GM21390 (cell line): ENCODE measurements at regions not wholly inside any gene's neighbourhood (a gene's known extent, or its start where the extent isn't known, plus 50 kb on each side); places are given as distances from the start of the nearest gene placed in this dataset.
A peak's percentile ranks its signal among the peaks of the same experiment; 100 is the strongest.
"Not testable (repeated sequence)": the region's sequence is repeated elsewhere in the genome, so short reads cannot be mapped to it uniquely, and the experiment has no call there.

ENCODE experiments used
- ATAC-seq: cut with Tn5 transposase; IDR thresholded peaks from one replicate; pipeline ENCODE4 v1.9.1; 2021; ENCODE audit not compliant: unreplicated experiment

DNA sequence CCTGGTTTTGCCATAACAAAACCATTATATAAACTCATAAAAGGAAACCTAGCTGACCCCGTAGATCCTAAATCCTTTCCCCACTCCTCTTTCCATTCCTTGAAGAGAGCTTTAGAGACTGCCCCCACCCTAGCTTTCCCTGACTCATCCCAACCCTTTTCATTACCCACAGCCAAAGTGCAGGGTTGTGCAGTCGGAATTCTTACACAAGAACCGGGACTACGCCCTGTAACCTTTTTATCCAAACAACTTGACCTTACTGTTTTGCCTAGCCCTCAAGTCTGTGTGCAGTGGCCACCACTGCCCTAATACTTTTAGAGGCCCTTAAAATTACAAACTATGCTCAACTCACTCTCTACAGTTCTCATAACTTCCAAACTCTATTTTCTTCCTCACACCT lies 116.0 kb upstream of the PTPN13 start:
- ATAC-seq: not testable (repeated sequence)

DNA sequence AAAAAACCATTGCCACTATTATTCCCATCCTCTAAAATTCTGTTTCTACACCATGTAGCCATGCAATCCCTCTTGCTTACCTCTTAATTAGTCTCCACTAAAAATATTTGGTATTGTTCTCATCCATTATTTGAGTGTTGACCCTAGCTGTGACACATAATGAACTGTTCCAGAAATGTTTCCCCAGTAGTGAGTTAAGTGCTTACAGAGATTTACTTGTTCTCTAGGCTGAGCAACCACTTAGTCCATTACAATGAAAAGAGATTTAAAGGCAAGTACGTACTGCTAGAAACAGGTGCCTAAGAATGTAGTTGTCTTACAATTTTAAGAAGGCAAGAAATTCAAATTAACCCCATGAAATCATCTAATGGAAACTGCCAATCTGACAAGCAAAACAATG lies 112.7 kb upstream of the PTPN13 start:
- no peak for ATAC-seq

DNA sequence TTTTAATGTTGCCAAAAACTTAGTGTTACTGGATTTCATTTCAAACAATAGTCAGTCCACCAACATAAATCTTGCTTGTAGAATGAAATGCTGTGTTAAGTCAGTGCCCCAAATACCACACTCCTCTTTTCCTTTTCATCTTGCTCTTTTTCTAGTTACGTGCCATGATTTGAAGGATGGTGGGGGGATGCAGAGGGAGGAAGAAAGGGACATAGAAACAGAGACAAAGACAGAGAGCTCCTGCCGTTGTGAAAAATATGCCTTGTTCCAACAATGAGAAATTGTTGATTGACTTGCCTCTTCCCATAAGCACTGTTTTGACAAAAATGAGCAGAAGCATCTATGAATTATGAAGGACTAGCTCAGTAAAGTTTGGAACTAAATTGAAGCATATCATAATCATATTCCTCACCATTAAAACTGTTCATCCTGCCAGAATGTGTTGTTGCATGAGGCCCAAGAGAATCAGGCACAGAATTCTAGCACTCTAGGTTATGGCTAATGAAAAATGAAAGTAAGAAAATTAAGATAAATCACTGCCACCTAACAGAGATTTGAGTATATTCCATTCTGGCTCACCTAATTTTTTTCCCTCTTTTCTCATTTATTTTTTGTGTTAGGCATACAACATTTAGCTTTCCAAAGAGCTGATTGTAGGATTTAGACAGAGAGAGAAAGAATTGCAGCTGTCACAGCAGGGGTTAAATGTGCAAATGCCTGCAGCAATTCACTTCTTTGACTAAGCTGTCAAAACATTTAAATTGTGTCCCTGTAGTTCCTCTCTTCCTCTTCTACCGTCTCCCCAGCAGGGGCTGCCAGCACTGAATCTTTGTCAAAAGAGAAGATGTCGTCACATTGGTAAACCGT lies 111.6 kb upstream of the PTPN13 start:
- ATAC-seq: no peak

DNA sequence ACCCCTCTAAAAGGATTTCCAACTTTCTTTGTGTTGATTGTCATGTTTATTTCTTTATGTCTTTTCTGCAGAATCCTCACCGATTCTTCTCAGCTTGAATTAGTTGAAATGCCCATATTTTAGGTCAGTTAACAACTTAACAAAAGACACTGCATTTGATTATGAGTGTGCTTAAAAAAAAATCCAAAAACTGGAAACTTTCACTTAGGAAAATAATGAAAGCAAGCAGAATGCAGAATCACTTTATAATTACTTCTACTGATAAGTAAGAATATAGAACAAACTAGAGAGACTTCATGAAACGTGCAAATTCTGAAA lies 111.0 kb upstream of the PTPN13 start:
- ATAC-seq: no peak

DNA sequence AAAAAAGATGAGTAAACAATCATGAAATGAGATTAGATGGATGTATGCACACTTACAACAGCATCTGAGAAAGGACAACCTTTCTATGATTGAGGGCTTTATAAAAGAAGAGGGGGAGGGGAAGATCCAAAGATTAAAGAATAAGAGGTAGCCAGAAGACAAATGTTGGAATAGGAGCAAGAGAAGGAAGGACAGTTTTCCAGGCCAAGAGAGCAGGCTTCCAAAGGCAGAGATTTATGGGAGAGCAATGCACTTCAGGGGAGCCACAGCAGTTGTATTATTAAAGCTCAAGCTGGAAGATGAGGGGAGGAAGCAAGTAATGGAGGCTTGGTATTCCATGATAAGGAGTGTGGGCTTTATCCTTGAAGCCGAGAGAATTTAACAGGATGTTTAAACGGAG lies 110.3 kb upstream of the PTPN13 start:
- no peak for ATAC-seq

DNA sequence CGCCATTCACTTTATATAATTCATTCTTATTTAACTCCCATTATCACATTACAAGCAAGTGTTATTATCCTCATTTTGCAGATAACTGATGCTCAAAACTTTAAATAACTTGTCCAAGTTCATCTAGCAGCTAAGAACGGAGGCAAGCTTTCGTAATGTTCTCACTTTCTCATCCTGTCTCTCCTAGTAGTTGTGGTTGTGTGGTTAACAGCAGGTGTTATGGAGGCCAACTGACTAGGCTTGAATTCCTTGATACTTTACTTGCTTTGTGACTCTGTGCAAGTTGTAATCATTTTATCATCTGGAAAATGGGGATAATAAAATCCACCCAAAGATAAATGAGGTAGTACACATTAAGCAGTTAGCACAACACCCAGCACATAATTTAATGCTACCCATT lies 109.9 kb upstream of the PTPN13 start:
- ATAC-seq: no peak

DNA sequence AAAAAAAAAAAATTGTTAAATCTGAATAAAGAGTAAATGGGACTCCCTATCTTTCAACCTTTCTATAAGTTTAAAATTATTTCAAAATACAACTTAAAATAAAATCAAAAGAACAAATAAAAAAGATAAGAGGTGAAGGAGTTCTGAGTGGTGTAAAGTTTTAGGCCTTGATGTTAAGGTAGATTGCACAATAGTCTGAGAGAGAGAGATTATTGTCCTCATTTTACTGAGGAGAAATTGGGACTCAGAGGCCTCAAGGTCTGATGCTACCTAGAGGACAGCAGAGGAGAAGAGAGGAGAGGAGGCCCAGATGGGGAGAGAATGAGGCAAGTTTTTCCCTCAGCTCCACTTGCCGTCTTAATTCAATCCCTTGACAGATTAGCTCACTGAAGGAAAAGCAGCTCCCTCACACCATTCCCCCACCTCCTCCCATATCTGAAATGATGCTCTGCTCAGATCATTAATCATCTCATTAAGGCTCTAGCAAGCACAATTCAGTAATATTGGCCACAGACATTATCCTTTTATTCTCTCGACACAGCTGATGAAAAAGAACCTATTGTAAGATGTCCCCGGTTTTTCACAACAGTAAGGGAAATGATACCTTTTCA lies 106.3 kb upstream of the PTPN13 start:
- ATAC-seq: no peak

DNA sequence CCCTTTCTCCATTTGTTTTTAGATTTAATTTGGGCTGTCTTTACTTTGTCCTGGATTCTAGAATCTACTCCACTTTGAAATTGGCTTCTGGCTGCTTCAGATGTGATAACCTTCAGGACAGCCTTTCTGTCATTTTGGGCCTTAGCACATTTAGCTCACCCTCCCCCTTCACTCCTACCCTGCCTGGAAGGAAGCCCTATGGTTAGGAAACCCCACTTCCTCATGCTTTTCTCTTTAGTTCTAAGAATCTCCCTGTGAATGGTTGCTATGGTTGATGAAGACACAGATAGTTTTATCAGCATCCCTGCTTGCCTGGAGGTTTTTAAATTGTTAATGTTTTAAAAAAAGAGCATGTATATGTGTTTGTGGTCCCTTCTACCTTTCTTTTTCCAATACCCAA lies 100.7 kb upstream of the PTPN13 start:
- ATAC-seq: no peak

DNA sequence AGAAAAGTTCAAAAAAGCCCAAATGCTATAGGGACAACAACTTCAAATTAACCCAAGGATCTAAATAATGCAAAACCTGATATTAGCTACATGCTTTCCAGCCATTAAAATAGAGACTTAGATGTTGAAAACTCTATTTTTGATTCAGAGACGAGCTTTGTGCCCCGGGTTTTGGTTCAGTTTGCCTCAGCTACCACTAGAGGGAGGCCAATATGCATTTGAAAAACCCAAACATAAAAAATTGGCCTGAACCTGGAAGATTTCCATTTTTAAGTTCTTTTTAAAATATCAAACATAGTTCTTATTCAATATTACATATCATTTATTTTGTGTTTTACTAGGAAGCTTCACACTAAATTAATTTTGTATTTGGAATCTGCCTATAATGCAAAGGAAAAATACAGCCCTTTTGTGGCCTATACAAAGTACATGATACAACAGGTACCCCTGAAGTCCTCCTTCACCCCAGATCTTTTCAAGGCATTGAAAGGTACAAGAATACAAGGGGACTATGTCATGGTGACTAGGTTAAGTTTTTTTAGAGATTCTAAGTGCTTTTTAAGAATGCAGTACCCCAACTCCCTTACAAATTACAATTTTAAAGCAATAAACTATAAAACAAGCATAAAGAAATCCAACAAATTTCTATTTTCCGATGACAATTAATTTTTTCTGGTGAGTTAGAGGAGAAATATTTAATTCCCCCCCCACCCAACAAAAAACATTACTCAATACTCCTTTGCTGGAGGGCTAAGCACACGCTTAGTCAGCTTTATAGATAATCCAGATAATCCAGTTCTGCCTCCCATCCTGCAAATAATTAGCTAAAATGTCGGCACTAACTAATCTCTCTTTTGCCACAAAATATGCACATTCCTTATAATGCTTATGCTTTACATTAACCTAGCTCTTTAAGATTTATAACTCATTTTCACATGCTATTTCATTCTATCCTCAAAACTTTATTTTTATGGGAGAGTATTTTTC lies 97.7 kb upstream of the PTPN13 start:
- ATAC-seq: no peak

DNA sequence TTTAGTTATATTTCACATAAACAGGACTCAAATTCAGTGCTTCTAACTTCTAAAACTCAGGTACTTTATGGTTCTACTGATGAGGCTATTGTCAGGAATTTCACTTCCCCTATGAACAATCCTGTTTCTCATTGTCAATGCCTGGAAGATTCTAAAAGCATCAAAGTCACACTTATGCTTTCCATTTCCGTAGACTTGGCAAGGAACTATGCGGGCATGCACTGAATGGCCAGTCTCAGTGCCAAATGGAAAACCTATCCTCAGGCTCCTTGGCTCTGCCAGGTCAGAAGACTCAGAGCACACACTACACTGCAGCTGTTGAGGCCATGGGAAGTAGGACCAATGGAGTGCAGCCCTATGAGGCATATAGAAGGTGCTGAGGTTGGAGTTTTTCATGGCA lies 97.0 kb upstream of the PTPN13 start:
- ATAC-seq: no peak

DNA sequence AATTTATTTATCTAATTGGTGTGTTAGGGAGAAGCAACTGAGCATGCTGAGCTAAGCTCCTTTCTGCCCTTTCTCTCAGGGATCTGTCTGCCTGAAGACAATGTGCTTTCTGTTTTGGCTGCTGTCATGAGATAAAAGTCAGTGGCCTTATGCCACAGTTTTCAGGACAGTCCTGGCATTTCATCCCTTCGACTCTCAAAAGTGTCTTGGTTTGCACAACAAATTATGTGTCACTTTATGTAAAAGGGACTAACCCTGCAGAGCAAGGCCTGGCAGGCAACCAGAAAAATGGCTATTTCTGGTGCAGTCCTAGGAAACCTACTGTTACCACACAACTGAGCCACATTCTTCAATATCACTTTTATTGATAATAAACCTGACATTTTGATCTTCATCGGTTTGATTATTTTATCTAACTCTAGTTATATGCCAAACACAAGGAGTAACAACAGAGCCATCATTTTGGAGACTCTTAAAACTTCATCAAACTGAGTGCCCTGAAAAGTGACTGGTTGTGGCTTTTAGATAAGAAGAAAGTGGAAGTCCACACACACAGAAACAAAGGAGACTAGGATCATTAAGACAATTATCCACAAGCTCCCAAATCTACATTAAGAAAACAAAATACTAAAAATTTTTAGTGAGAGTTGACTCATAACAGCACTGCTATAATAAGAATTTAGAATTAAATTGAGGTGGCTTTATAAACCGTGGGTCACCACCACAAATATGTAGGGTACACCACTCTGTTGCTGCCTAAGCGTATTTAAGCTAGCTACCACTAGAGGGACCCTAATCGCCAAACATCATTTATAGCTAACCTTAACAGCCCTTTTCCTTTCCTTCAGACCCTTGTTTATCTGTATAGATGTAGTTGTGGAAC lies 95.9 kb upstream of the PTPN13 start:
- ATAC-seq: peak; percentile 87

DNA sequence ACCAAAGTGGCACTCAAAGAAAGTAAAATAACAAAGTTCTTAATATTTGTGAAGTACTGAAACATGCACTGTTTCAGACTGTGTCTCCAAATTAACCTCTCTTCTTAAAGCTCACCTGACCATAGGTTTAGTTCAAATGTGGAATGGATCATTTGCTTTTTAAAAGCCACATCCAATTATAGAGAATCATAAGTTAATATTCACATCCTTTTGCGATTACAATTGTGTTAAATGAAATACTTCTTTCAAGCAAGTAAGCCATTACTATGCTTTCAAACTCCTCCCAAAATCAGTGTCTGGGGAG lies 95.3 kb upstream of the PTPN13 start:
- no peak for ATAC-seq

DNA sequence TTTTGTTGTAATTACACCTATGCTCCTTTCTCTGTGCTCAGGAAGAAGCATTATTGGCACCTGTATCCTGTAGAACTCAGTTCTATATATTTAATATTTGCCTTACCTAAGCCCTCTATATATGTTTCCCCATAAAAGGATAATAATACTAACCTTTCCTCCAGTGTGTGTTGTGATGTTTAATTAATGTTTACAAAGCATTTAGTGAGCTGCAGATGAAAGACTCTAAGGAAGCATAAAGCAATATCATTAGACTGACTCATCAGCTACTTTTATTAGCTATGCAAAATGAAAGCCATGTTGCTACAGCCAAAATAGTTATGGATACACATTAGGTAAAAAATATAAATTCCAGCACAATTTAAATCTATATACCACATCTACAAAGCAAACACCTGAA lies 93.6 kb upstream of the PTPN13 start:
- ATAC-seq: no peak

DNA sequence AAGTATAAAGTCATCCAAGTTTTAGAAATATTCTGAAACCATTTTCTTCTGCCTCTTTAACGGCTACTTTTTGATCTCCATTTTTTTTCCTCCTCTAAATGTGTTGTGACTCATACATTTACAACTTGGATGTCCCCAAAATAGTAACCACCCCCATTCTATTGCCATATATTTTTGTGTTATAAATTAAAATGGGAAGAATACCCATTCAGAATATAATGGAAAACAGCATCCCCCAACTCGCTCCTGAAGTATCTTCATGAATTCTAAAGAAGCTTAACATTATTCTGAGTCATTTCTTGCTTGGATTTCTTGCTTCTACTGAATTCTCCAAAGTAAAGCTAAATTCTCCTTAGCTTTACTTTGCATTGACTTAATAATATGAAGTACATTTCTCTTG lies 92.0 kb upstream of the PTPN13 start:
- no peak for ATAC-seq

DNA sequence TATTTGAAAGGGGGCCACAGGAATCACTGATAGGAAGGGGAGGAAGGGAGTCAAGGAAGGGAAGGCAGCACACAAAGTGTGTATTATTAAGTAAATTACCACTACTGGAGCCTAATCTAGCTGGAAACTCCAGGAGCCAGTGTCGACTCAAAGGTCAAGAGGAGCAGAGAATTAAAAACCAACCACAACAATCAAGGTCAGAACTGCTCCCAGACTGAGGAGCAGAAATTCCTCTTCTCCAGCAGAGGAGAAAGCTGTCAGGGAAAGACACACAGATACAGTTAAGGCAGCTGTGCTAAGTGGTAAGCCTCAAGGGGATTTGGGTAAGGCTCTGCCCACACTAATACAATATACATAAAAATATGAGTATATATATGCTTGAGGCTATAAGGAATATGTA lies 87.5 kb upstream of the PTPN13 start:
- ATAC-seq: no peak

DNA sequence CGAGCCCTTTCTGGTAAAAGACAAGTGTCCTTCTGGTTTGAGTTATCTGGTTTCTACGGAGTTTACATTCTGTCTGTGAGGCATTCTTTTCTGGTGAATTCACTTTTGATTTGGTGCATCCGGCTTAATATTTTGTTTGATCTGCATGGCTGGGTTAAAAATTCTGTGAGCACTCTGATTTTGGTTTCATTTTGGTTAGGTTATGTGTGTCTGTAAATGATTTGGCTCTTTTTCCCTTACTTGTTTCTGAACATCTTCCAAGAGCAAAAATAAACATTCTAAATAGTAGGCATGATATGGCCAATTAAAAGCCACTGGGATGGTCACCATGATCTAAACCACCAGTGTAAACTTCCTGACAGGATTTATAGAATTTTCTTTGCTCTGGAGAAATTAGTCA lies 85.7 kb upstream of the PTPN13 start:
- no peak for ATAC-seq

DNA sequence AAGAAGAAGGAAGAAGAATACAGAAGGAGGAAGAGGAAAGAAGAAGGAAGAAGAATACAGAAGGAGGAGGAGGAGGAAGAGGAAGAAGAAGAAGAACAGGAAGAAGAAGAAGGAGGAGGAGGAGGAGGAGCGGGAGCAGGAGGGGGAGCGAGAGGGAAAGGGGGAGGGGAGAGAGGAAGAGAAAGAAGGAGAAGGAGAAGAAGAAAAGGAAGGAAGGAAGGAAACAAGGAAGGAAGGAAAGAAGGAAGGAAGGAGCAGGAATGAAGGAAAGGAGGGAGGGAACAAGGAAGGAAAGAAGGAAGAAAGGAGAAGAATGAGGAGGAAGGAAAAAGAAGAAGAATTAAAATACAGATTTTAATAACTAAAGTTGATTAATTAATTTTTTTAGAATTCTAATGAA lies 82.5 kb upstream of the PTPN13 start:
- no peak for ATAC-seq

DNA sequence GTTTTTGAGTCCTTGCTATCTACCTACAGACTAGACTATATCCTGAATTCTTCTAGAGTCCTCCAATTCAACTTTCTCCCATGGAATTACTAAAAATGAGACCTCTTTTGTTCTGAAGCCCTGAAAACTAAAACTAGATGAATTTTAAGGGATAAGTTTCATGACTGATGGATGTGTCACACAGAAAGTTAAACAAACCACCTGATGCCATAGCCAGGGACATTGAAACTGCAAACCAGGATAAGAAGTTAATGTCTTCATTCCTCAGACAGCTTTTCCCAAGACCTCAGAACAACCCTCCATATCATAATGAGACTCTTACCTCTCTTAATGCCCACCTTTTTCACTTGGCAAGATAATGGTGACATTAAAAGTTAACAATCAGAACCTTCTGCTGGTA lies 81.5 kb upstream of the PTPN13 start:
- no peak for ATAC-seq

DNA sequence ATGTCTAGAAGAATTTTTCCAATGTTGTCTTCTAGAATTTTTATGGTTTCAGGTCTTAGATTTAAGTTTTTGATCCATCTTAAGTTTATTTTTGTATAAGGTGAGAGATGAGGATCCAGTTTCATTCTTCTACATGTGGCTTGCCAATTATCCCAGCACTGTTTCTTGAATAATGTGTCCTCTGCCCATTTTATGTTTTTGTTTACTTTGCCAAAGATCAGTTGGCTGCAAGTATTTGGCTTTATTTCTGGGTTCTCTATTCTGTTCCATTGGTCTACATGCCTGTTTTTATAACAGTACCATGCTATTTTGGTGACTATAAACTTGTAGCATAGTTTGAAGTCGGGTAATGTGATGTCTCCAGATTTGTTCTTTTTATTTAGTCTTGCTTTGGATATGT lies 78.2 kb upstream of the PTPN13 start:
- not testable (repeated sequence) for ATAC-seq

DNA sequence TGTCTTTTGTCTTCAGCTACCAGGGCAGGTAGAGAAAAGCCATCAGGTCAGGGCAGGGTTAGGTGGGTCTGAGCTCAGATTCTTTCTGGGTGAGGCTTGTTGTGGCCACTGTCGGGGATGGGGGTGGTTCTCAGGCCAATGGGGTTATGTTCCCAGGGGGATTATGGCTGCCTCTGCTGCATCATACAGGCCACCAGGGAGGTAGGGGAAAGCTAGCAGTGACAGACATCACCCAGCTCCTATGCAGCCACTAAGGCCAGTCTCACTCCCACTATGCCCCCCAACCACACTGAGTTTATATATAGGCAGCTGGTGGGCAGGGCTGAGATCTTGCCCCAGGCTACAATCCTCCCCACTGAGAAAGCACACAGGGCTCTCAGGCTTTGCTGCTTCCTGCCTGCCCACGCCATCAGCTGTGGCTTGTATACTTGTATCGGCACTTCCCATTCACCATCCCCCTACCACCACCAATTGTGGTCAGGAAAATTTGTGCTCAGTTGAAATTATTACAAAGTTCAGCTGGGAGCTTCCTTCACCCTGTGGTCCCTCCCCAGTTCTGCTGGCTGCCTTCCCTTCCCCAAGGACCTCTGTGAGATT lies 72.6 kb upstream of the PTPN13 start:
- ATAC-seq: no peak

DNA sequence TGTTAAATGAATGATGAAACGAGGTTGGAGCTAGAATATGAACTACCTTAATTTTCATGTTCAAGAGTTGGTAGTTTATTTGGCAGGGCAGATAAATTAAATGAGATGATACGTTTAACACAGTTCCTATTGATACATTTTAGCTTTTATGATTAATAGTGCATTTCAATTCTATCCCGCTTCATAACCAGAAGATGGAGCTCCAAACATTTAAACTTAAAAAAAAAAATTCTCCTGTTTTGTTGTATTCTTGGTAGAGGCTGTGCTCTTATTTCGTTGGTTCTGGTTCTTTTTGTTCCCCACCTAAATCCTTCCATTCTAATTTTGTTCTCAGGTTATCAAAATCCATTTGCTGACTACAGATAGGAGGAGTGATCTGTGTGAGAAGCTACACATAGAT lies 71.8 kb upstream of the PTPN13 start:
- no peak for ATAC-seq
